Thoracic aorta (tissue), 2 donors: ENCODE measurements at regions not wholly inside any gene's neighbourhood (a gene's known extent, or its start where the extent isn't known, plus 50 kb on each side); places are given as distances from the start of the nearest gene placed in this dataset.
"Not testable (repeated sequence)": the region's sequence is repeated elsewhere in the genome, so short reads cannot be mapped to it uniquely, and the experiment has no call there.

Experiments used
- ATAC-seq: fragments of 150-250 bp; one replicate; pipeline ENCODE4 v1.8.0; 2017; ENCODE audit warnings: low read depth; ENCODE audit not compliant: insufficient number of reproducible peaks, low FRiP score
- DNase-seq: peaks from one replicate; pipeline ENCODE4 v3.0.0-alpha.2; 2020; ENCODE audit warnings: low spot score
- H3K27ac ChIP-seq, 2 donors: fragments of 200-600 bp; sonication (generic); 1 replicate in 1 of 2; 2 replicates in 1 of 2; pipeline ENCODE4 v1.5.1; 2016; ENCODE audit warnings: mild to moderate bottlenecking in 2 of 2, moderate library complexity in 2 of 2
- H3K27me3 ChIP-seq: fragments of 200-600 bp; sonication (generic); replicated peaks from 2 replicates; pipeline ENCODE4 v1.6.0; 2016; ENCODE audit warnings: mild to moderate bottlenecking; ENCODE audit not compliant: insufficient read depth
- H3K36me3 ChIP-seq: fragments of 200-600 bp; sonication (generic); one replicate; pipeline ENCODE4 v1.5.1; 2016
- H3K4me1 ChIP-seq, 2 donors: fragments of 200-600 bp; sonication (generic); 1 replicate in 1 of 2; 2 replicates in 1 of 2; pipeline versions ENCODE4 v1.5.1 to v1.6.0; 2016; ENCODE audit warnings: low read depth in 2 of 2, mild to moderate bottlenecking in 1 of 2; ENCODE audit not compliant: control insufficient read depth in 1 of 2
- H3K4me3 ChIP-seq: fragments of 200-600 bp; sonication (generic); 2 replicates; pipeline ENCODE4 v1.5.1; 2016; ENCODE audit warnings: mild to moderate bottlenecking
- H3K9me3 ChIP-seq: fragments of 200-600 bp; sonication (generic); 2 replicates; pipeline ENCODE4 v1.5.1; 2016
- TF ChIP-seq, protein P1 (sequence below): fragments of 200-600 bp; sonication (generic); IDR thresholded peaks from one replicate; pipeline ENCODE4 v1.5.1; 2019; ENCODE audit warnings: antibody characterized with exemption

DNA sequence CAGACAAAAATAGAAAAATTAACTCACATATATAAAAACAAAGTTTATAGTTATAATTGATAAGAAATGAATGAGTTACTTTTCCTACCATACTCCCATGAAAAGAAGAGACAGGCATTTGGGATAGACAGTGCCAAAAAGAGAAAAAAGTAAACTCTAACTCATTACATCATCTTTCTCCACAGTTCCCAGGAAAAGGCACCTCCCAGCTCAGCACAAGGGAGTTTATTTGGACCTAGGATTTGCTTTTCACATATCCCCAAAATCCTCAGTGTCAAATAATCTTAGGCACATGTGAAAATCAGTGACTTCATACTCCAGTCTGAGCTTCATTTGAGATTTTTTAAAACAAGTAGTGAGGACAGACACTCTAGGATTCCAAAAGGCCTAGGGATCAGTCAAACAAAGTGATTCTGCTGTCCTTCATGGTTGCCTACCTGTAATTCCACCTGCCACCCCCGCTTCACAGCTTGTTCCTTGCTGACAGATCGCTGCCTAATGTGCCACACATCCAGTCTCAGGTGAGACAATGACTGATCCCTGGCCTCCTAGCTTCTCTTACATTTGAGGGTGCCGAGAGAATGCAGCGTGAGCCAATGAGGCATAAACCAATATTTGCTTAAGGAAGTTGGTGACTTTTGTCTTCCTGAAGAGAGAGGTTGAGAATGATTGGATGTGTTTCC lies 573.7 kb downstream of the TBL1XR1 start:
- Histone ChIP-seq H3K4me1 (no peaks in the 10 kb centered on the region), H3K27me3 (no peaks in the 10 kb centered on the region), H3K9me3 (no peaks in the 10 kb centered on the region), H3K4me3 (no peak overlapping the region), H3K27ac (no peak overlapping the region), H3K36me3 (no peaks in the 10 kb centered on the region)
- TF ChIP-seq, protein P1, sequence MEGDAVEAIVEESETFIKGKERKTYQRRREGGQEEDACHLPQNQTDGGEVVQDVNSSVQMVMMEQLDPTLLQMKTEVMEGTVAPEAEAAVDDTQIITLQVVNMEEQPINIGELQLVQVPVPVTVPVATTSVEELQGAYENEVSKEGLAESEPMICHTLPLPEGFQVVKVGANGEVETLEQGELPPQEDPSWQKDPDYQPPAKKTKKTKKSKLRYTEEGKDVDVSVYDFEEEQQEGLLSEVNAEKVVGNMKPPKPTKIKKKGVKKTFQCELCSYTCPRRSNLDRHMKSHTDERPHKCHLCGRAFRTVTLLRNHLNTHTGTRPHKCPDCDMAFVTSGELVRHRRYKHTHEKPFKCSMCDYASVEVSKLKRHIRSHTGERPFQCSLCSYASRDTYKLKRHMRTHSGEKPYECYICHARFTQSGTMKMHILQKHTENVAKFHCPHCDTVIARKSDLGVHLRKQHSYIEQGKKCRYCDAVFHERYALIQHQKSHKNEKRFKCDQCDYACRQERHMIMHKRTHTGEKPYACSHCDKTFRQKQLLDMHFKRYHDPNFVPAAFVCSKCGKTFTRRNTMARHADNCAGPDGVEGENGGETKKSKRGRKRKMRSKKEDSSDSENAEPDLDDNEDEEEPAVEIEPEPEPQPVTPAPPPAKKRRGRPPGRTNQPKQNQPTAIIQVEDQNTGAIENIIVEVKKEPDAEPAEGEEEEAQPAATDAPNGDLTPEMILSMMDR, result no peak
- DNase-seq (no peak), ATAC-seq (no peak)

DNA sequence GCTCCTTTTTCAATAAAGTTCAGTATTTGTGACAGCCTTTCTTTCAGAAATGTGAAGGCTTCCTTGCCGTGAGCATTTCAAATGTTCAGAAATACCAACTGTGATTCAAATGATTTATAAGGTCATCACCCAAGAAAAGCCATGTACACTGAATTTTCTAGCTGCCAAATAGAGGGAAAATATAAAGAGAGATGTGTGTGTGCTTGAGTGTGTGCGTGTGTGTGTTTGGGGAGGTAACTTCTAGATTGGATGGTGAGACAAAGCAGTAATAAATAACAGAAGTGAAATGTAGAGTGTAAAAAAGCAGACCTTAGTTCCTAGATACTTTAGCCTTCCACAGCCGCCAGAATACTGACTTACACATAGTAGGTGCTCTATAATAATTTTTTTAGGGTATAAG lies 577.4 kb downstream of the TBL1XR1 start:
- no peaks in the 10 kb centered on the region for H3K36me3 ChIP-seq
- TF ChIP-seq, protein P1, result no peak
- no peak overlapping the region for H3K4me3 ChIP-seq
- H3K27ac ChIP-seq, result no peak overlapping the region
- H3K27me3 ChIP-seq, result no peaks in the 10 kb centered on the region
- no peaks in the 10 kb centered on the region for H3K4me1 ChIP-seq
- H3K9me3 ChIP-seq, result no peaks in the 10 kb centered on the region
- ATAC-seq (no peak), DNase-seq (no peak)

DNA sequence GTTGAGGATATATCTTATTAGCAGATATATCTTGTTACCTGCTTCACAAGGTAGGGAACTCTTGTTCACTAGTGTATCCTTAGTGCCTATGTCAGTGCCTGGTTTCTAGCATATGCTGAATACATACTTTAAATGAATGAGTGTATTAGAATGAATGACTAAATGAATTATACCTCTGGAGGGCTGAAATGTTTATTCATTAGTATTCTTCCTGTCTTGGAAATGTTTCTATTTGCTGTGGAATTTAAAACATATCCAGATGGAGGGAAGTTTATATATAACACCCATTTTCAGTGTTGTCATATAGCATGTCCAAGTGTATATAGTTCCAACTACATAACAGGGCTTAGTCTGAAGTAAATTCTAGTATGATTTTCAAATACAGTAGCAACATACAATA lies 581.5 kb downstream of the TBL1XR1 start:
- no peak overlapping the region for H3K4me3 ChIP-seq
- no peak for ATAC-seq
- H3K27ac ChIP-seq, result no peak overlapping the region
- no peaks in the 10 kb centered on the region for H3K4me1 ChIP-seq
- H3K9me3 ChIP-seq, result no peaks in the 10 kb centered on the region
- DNase-seq, result no peak
- no peaks in the 10 kb centered on the region for H3K36me3 ChIP-seq
- TF ChIP-seq, protein P1, result no peak
- H3K27me3 ChIP-seq, result no peaks in the 10 kb centered on the region

DNA sequence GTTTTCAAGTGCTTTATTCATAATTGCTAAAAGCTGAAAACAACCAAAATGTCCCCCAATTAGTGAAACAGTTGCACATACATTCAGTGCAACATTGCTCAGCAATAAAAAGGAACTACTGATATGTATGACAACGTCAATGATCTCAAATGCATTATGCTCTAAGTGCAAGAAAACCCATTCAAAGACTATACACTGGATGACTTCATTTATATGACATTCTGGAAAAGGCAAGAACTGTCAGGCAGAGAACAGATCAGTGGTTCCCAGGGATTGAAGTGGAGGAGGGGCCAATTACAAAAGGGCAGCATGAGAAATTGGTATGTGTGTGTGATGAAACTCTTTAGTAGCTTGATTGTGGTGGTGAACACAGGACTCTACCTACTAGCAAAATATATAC lies 585.6 kb downstream of the TBL1XR1 start:
- TF ChIP-seq, protein P1, result no peak
- H3K4me3 ChIP-seq, result no peak overlapping the region

DNA sequence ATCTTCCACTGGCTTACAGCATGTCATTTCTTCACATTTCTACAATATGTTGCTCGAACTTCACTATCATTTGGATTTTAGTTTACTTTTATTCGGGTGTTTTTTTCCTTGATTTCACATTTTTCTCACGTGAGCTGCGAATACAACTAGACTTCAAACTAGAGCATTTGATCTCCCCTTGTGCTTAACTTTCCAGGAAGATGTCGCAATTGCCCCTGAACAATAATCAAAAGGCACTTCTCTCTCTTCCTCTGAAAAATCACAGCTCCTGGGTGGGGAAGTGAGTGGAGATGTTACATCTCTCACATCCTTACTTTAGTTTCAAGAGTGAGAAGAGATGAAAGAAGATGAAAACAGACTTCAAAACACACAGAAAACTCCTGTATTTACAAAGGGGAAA lies 587.9 kb downstream of the TBL1XR1 start:
- Histone ChIP-seq H3K9me3 (no peaks in the 10 kb centered on the region), H3K27ac (no peak overlapping the region), H3K4me1 (no peaks in the 10 kb centered on the region), H3K4me3 (no peak overlapping the region), H3K27me3 (no peaks in the 10 kb centered on the region), H3K36me3 (no peaks in the 10 kb centered on the region)
- DNase-seq, result no peak
- no peak for ATAC-seq
- TF ChIP-seq, protein P1, result no peak

More for the DNA sequence above, 585.6 kb downstream of the TBL1XR1 start:
- Histone ChIP-seq H3K9me3 (no peaks in the 10 kb centered on the region), H3K27ac (no peak overlapping the region), H3K36me3 (no peaks in the 10 kb centered on the region), H3K27me3 (no peaks in the 10 kb centered on the region), H3K4me1 (no peaks in the 10 kb centered on the region)
- DNase-seq (no peak), ATAC-seq (no peak)

DNA sequence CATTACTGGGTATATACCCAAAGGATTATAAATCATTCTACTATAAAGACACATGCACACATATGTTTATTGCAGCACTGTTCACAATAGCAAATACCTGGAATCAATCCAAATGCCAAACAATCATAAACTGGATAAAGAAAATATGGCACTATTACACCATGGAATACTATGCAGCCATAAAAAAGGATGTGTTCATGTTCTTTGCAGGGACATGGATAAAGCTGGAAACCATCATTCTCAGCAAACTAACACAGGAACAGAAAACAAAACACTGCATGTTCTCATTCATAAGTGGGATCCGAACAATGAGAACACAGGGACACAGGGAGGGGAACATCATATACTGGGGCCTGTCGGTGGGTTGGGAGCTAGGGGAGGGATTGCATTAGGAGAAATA lies 591.7 kb downstream of the TBL1XR1 start:
- not testable (repeated sequence) for H3K27ac ChIP-seq, H3K9me3 ChIP-seq, DNase-seq, ATAC-seq, H3K27me3 ChIP-seq, H3K4me3 ChIP-seq, H3K36me3 ChIP-seq, H3K4me1 ChIP-seq
